GM23248 (cell line): ENCODE measurements at regions not wholly inside any gene's neighbourhood (a gene's known extent, or its start where the extent isn't known, plus 50 kb on each side); places are given as distances from the start of the nearest gene placed in this dataset.

ENCODE experiments used
- EZH2 ChIP-seq: fragments of 200-600 bp; sonication (generic); IDR thresholded peaks from 2 replicates; pipeline ENCODE4 v1.6.1; 2018; ENCODE audit warnings: antibody characterized with exemption, mild to moderate bottlenecking; ENCODE audit not compliant: insufficient read depth, poor library complexity, severe bottlenecking
- EZH2phosphoT487 ChIP-seq: fragments of 200-600 bp; sonication (generic); IDR thresholded peaks from 2 replicates; pipeline ENCODE4 v1.6.1; 2018; ENCODE audit warnings: antibody characterized with exemption, moderate library complexity, mild to moderate bottlenecking, low read depth; ENCODE audit not compliant: insufficient read depth

DNA sequence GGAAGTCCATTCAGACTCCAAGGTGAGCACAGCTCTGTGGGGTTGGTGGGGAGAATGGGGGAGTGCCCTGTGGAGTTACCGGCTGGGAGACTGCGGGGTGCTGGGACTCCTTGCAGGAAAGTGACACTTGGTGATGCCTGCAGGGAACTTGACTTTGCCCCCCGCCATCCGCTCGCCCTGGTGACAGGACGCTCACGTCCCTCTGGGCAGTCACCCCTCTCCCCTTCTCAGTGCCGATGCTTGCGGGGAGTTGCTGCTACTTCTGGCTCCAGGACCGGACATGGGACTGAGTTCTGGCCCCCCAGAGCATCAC, 209.5 kb upstream of the C1orf174 start:
- TF ChIP-seq EZH2: no peak
- TF ChIP-seq EZH2phosphoT487: no peak
